H1 (cell line): ENCODE measurements at regions not wholly inside any gene's neighbourhood (a gene's known extent, or its start where the extent isn't known, plus 50 kb on each side); places are given as distances from the start of the nearest gene placed in this dataset.

ENCODE experiments used
- ATF2 ChIP-seq: IDR thresholded peaks from 2 replicates; pipeline ENCODE4 v1.6.1; 2012; ENCODE audit warnings: low read length, inconsistent platforms
- CTCF ChIP-seq, 3 experiments: IDR thresholded peaks; 1 replicate in 2 of 3; 2 replicates in 1 of 3; pipeline versions ENCODE4 v1.5.1 to v1.6.1; 2011; ENCODE audit warnings: low read length in 3 of 3, mild to moderate bottlenecking in 3 of 3, inconsistent platforms in 2 of 3, low read depth in 1 of 3, moderate library complexity in 1 of 3; ENCODE audit not compliant: insufficient read depth in 1 of 3; ENCODE audit errors: control extremely low read depth in 1 of 3
- EP300 ChIP-seq, 2 experiments: IDR thresholded peaks; 1 replicate in 1 of 2; 2 replicates in 1 of 2; pipeline ENCODE4 v1.6.1; 2011 to 2012; ENCODE audit warnings: low read depth in 2 of 2, low read length in 2 of 2, mild to moderate bottlenecking in 2 of 2, borderline replicate concordance in 1 of 2, inconsistent platforms in 1 of 2, moderate library complexity in 1 of 2
- EZH2 ChIP-seq: fragments of 200-600 bp; sonication (generic); IDR thresholded peaks from 2 replicates; pipeline ENCODE4 v1.7.1; 2012; ENCODE audit warnings: low read depth, mild to moderate bottlenecking, moderate library complexity, low read length, inconsistent platforms; ENCODE audit not compliant: severe bottlenecking
- FOSL1 ChIP-seq: IDR thresholded peaks from 2 replicates; pipeline ENCODE4 v1.6.1; 2011; ENCODE audit warnings: mild to moderate bottlenecking, low read depth, low read length, moderate library complexity; ENCODE audit not compliant: insufficient read depth
- POLR2A ChIP-seq, 2 experiments: IDR thresholded peaks; 1 replicate in 1 of 2; 2 replicates in 1 of 2; pipeline ENCODE4 v1.6.1; 2011; ENCODE audit warnings: low read depth in 2 of 2, low read length in 2 of 2, mild to moderate bottlenecking in 2 of 2; ENCODE audit errors: control extremely low read depth in 1 of 2
- POLR2AphosphoS5 ChIP-seq: IDR thresholded peaks from 2 replicates; pipeline ENCODE4 v1.6.1; 2011; ENCODE audit warnings: low read depth, low read length
- SUZ12 ChIP-seq: fragments of 200-600 bp; sonication (generic); IDR thresholded peaks from 2 replicates; pipeline ENCODE4 v1.6.1; 2012; ENCODE audit warnings: mild to moderate bottlenecking, inconsistent platforms, low read length, moderate library complexity, mixed read lengths

GRCh38 chr7:106749165-106749564, 88.2 kb upstream of the CCDC71L start:
- TF ChIP-seq CTCF (IDR thresholded peaks at IDR 0.05; ENCODE audit: control extremely low read depth in 1 of 3, insufficient read depth in 1 of 3, low read depth in 1 of 3, low read length in 3 of 3), result no peak
- TF ChIP-seq EP300 (IDR thresholded peaks at IDR 0.05; ENCODE audit: borderline replicate concordance in 1 of 2, low read depth in 2 of 2, low read length in 2 of 2), result no peak
- TF ChIP-seq FOSL1, result no peak
- TF ChIP-seq SUZ12, result no peak
- no peak for TF ChIP-seq POLR2AphosphoS5
- TF ChIP-seq POLR2A (IDR thresholded peaks at IDR 0.05; ENCODE audit: control extremely low read depth in 1 of 2, low read depth in 2 of 2, low read length in 2 of 2), result no peak
- TF ChIP-seq ATF2, result no peak
- TF ChIP-seq EZH2, result no peak
